ENCODE measurements at regions not wholly inside any gene's neighbourhood (a gene's known extent, or its start where the extent isn't known, plus 50 kb on each side); places are given as distances from the start of the nearest gene placed in this dataset.

DNA sequence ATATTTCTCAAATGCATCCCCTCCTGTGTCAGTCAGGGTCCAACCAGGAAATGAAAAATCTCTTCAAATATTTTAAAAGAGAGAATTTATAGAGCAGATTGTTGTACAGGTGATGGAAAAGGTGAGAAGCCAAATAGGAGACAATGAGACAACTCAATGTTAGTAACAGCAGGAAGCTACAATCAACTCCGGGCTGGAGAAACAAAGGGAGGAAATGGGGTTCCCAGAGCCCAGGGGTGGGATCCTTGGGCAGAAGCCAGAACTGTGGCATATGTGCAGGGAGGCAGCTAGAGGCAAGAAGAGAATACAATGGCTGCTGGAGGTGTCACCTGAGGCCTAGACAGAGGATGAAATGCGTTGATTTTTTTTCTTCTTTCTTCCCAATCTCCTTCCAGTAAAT is 361.8 kb upstream of the ACTBL2 start:
- TF ChIP-seq, protein P1, sequence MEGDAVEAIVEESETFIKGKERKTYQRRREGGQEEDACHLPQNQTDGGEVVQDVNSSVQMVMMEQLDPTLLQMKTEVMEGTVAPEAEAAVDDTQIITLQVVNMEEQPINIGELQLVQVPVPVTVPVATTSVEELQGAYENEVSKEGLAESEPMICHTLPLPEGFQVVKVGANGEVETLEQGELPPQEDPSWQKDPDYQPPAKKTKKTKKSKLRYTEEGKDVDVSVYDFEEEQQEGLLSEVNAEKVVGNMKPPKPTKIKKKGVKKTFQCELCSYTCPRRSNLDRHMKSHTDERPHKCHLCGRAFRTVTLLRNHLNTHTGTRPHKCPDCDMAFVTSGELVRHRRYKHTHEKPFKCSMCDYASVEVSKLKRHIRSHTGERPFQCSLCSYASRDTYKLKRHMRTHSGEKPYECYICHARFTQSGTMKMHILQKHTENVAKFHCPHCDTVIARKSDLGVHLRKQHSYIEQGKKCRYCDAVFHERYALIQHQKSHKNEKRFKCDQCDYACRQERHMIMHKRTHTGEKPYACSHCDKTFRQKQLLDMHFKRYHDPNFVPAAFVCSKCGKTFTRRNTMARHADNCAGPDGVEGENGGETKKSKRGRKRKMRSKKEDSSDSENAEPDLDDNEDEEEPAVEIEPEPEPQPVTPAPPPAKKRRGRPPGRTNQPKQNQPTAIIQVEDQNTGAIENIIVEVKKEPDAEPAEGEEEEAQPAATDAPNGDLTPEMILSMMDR (conservative IDR thresholded peaks at IDR 0.05; ENCODE audit: low read depth, low read length), result no peak
- TF ChIP-seq EZH2 (IDR thresholded peaks at IDR 0.05; ENCODE audit: low read length, unreplicated experiment), result no peak

All from PC-3 (cell line).